ENCODE measurements at regions not wholly inside any gene's neighbourhood (a gene's known extent, or its start where the extent isn't known, plus 50 kb on each side); places are given as distances from the start of the nearest gene placed in this dataset.

- no peaks in the 10 kb centered on the region for H3K27me3 ChIP-seq (ENCODE audit: insufficient read depth)
- no peaks in the 10 kb centered on the region for H3K9me2 ChIP-seq
- H3K4me2 ChIP-seq = no peak overlapping the region
- ChIA-PET POLR2A (no interaction called here), CTCF (interaction anchor here (2.3 to 5.5 kb wide), 2 partner anchors 7 to 1097 kb away, joined by 12 to 18 read pairs; no protein-coding TSS in a partner anchor)
- H3K4me1 ChIP-seq (ENCODE audit: control insufficient read depth in 1 of 2, insufficient read depth in 2 of 2, low read depth in 1 of 2, low read length in 1 of 2) = peaks cover 0 to 6% of the 10 kb centered on the region in 2 experiments; a peak in 1 of 4 replicates
- WGBS (ENCODE audit: low lambda C conversion rate) = 62% methylated on average over 3 of the region's 3 CpGs
- no peak overlapping the region for H3K27ac ChIP-seq (ENCODE audit: low read depth in 2 of 2, low read length in 1 of 2)
- H3K79me2 ChIP-seq (ENCODE audit: insufficient read depth) = no peaks in the 10 kb centered on the region
- H3K9me3 ChIP-seq = no peaks in the 10 kb centered on the region
- no peaks in the 10 kb centered on the region for H3K36me3 ChIP-seq (replicated peaks in 1 of 2; ENCODE audit: control insufficient read depth in 1 of 2, insufficient read depth in 2 of 2, low read length in 1 of 2)
- no peaks in the 10 kb centered on the region for H3F3A ChIP-seq (replicated peaks; ENCODE audit: insufficient read depth)
- TF ChIP-seq REST (IDR thresholded peaks at IDR 0.05; ENCODE audit: low read depth, low read length) (no peak), NRF1 (IDR thresholded peaks at IDR 0.05; ENCODE audit: low read depth, low read length) (no peak), FOXM1 (IDR thresholded peaks at IDR 0.05; ENCODE audit: low read depth) (no peak), MAX (IDR thresholded peaks at IDR 0.05; ENCODE audit: low read depth) (no peak), YY1 (IDR thresholded peaks at IDR 0.05; ENCODE audit: low read depth) (no peak), RXRA (IDR thresholded peaks at IDR 0.05; ENCODE audit: borderline replicate concordance, low read depth) (no peak), USF1 (IDR thresholded peaks at IDR 0.05; ENCODE audit: borderline replicate concordance, low read depth) (no peak), CTCF (IDR thresholded peaks at IDR 0.05) (no peak), MXI1 (IDR thresholded peaks at IDR 0.05; ENCODE audit: low read depth, low read length) (no peak), FOXJ3 (CRISPR knock-in tag; IDR thresholded peaks at IDR 0.05) (no peak), SIN3A (IDR thresholded peaks at IDR 0.05; ENCODE audit: borderline replicate concordance, low read depth, low read length) (no peak), PBX3 (IDR thresholded peaks at IDR 0.05) (no peak), POLR2AphosphoS5 (IDR thresholded peaks at IDR 0.05; ENCODE audit: low read depth, low read length) (no peak), FOSL2 (IDR thresholded peaks at IDR 0.05; ENCODE audit: borderline replicate concordance, low read depth) (no peak)
- H4K20me1 ChIP-seq (ENCODE audit: insufficient read depth) = no peaks in the 10 kb centered on the region
- no peak overlapping the region for H3K9ac ChIP-seq
- DNase-seq = no peak
- H2AFZ ChIP-seq (ENCODE audit: low read depth) = no peak overlapping the region
- H3K4me3 ChIP-seq (ENCODE audit: low read depth in 2 of 2, low read length in 1 of 2) = no peak overlapping the region
Observed at GRCh38 chr15:94127006-94127405, 104.4 kb upstream of the MCTP2 start.

Data from SK-N-SH (cell line).